ENCODE measurements at regions not wholly inside any gene's neighbourhood (a gene's known extent, or its start where the extent isn't known, plus 50 kb on each side); places are given as distances from the start of the nearest gene placed in this dataset.
"Not testable (repeated sequence)": the region's sequence is repeated elsewhere in the genome, so short reads cannot be mapped to it uniquely, and the experiment has no call there.

DNA sequence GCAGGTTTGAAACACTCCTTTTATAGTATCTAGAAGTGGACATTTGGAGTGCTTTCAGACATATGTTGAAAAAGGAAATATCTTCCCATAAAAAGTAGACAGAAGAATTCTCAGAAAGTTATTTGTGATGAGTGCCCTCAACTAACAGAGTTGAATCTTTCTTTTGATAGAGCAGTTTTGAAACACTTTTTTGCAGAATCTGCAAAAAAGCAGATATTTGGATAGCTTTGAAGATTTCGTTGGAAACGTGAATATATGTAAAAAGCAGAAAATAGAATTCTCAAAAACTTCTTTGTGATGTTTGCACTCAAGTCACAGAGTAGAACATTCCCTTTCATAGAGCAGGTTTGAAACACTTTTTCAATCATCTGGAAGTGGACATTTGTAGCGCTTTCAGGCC is 676.4 kb upstream of the ZNF337 start:
- not testable (repeated sequence) for H3K4me3 ChIP-seq (ENCODE audit: low read depth, low read length)

DNA sequence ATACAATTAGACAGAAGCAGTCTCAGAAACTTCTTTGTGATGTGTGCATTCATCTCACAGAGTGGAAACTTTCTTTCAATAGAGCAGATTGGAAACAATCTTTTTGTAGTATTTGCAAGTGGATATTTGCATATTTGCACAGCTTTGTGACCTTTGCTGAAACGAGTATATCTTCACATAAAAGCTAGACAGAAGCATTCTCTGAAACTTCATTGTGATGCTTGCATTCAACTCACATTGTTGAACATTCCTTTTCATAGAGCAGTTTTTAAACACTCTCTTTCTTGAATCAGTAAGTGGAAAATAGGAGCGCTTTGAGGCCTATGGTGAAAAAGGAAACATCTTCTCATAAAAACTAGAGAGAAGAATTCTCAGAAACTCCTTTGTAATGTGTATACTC is 657.9 kb upstream of the ZNF337 start:
- H3K4me3 ChIP-seq (ENCODE audit: low read depth, low read length) = no peak overlapping the region
- TF ChIP-seq, protein P1, sequence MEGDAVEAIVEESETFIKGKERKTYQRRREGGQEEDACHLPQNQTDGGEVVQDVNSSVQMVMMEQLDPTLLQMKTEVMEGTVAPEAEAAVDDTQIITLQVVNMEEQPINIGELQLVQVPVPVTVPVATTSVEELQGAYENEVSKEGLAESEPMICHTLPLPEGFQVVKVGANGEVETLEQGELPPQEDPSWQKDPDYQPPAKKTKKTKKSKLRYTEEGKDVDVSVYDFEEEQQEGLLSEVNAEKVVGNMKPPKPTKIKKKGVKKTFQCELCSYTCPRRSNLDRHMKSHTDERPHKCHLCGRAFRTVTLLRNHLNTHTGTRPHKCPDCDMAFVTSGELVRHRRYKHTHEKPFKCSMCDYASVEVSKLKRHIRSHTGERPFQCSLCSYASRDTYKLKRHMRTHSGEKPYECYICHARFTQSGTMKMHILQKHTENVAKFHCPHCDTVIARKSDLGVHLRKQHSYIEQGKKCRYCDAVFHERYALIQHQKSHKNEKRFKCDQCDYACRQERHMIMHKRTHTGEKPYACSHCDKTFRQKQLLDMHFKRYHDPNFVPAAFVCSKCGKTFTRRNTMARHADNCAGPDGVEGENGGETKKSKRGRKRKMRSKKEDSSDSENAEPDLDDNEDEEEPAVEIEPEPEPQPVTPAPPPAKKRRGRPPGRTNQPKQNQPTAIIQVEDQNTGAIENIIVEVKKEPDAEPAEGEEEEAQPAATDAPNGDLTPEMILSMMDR (IDR thresholded peaks at IDR 0.05; ENCODE audit: borderline replicate concordance, insufficient read depth, low read depth, low read length) = no peak

DNA sequence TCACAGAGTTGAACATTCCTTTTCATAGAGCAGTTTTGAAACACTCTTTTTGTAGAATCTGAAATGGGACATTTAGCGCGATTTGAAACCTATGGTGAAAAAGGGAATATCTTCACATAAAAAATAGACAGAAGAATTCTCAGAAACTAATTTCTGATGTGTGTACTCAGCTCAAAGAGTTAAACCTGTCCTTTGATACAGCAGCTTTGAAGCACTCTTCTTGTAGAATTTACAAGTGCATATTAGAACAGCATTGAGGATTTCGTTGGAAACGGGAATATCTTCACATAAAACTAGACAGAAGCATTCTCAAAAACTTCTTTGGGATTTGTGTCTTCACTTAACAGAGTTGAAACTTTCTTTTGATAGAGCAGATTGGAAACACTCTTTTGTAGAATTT is 650.7 kb upstream of the ZNF337 start:
- TF ChIP-seq, protein P1 (IDR thresholded peaks at IDR 0.05; ENCODE audit: borderline replicate concordance, insufficient read depth, low read depth, low read length) = no peak

DNA sequence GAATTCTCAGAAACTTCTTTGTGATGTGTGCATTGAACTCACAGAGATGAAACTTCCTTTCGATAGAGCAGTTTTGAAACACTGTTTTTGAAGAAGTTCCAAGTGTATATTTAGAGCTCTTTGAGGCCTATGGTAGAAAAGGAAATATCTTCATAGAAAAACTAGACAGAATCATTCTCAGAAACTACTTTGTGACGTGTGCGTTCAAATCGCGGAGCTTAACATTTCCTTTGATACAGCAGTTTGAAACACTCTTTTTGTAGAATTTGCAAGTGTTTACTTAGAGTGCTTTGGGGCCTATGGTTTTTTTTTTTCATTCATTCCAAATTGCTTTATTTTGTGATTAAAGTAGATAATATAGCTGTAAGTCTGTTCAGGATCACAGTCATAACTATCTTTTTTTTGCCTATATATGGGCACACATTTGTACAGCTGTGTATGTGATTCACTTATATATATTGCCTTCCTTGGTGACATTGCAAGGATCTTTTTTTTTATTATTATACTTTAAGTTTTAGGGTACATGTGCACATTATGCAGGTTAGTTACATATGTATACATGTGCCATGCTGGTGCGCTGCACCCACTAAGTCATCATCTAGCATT is 643.9 kb upstream of the ZNF337 start:
- not testable (repeated sequence) for H3K4me3 ChIP-seq (ENCODE audit: low read depth, low read length)

More for the DNA sequence above, 650.7 kb upstream of the ZNF337 start:
- no peak overlapping the region for H3K4me3 ChIP-seq (ENCODE audit: low read depth, low read length)

DNA sequence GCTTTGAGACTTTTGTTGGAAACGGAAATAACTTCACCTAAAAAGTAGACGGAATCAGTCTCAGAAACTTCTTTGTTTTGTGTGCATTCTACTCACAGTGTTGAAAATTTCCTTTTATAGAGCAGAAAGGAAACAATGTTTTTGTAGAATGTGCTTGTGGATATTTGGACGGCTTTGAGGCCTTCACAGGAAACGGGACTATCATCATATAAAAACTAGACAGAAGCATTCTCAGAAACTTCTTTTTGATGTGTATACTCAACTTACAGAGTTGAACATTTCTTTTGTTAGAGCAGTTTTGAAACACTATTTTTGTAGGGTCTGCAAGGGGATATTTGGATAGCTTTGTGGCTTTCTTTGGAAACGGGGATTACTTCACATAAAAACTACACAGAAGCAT is 627.5 kb upstream of the ZNF337 start:
- no peak overlapping the region for H3K4me3 ChIP-seq (ENCODE audit: low read depth, low read length)
- TF ChIP-seq, protein P1 (IDR thresholded peaks at IDR 0.05; ENCODE audit: borderline replicate concordance, insufficient read depth, low read depth, low read length) = no peak

DNA sequence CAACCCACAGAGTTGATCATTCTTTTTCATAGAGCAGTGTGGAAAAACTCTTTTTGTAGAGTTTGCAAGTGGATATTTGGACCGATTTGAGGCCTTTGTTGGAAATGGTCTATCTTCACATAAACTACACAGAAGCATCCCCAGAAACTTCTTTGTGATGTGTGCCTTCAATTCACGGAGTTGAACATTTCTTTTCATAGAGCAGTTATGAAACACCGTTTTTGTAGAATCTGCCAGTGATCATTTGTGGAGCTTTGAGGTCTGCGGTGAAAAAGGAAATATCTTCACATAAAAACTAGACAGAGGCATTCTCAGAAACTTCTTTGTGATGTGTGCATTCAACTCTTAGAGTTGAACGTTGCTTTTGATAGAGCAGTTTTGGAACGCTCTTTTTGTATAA is 618.4 kb upstream of the ZNF337 start:
- TF ChIP-seq, protein P1 (IDR thresholded peaks at IDR 0.05; ENCODE audit: borderline replicate concordance, insufficient read depth, low read depth, low read length) = no peak
- no peak overlapping the region for H3K4me3 ChIP-seq (ENCODE audit: low read depth, low read length)

DNA sequence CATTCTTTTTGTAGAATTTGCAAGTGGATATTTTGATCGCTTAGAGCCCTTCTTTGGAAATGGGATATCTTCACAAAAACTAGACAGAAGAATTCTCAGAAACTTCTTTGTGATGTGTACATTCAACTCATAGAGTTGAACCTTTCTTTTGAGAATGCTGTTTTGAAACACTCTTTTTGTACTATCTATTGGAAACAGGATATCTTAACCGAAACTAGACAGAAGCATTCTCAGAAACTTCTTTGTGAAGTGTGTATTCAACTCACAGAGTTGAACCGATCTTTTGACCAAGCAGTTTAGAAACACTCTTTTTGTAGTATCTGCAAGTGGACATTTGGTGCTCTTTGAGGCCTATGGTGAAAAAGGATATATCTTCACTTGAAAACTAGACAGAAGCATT is 613.1 kb upstream of the ZNF337 start:
- H3K4me3 ChIP-seq (ENCODE audit: low read depth, low read length) = not testable (repeated sequence)

DNA sequence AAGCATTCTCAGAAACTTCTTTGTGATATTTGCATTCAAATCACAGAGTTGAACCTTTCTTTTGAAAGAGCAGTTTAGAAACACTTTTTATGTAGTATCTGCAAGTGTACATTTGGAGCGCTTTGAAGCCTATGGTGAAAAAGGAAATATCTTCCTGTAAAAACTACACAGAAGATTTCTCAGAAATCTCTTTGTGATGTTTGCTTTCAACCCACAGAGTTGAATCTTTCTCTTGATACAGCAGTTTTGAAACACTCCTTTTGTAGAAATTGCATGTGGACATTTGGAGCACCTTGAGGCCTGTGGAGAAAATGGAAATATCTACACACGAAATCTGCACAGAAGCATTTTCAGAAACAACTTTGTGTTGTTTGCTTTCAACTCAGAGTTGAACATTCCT is 612.3 kb upstream of the ZNF337 start:
- TF ChIP-seq, protein P1 (IDR thresholded peaks at IDR 0.05; ENCODE audit: borderline replicate concordance, insufficient read depth, low read depth, low read length) = no peak
- no peak overlapping the region for H3K4me3 ChIP-seq (ENCODE audit: low read depth, low read length)

DNA sequence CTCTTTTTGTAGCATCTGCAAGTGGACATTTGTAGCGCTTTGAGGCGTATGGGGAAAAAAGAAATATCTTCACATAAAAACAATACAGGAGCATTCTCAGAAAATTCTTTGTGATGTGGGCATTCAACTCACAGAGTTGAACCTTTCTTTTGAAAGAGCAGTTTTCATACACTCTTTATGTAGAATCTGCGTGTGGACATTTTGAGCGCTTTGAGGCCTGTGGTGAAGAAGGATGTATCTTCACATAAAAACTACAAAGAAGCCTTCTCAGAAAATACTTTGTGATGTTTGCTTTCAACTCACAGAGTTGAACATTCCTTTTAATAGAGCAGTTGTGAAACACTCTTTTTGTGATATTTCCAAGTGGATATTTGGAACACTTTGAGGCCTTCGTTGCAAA is 598.4 kb upstream of the ZNF337 start:
- no peak overlapping the region for H3K4me3 ChIP-seq (ENCODE audit: low read depth, low read length)
- TF ChIP-seq, protein P1 (IDR thresholded peaks at IDR 0.05; ENCODE audit: borderline replicate concordance, insufficient read depth, low read depth, low read length) = no peak

DNA sequence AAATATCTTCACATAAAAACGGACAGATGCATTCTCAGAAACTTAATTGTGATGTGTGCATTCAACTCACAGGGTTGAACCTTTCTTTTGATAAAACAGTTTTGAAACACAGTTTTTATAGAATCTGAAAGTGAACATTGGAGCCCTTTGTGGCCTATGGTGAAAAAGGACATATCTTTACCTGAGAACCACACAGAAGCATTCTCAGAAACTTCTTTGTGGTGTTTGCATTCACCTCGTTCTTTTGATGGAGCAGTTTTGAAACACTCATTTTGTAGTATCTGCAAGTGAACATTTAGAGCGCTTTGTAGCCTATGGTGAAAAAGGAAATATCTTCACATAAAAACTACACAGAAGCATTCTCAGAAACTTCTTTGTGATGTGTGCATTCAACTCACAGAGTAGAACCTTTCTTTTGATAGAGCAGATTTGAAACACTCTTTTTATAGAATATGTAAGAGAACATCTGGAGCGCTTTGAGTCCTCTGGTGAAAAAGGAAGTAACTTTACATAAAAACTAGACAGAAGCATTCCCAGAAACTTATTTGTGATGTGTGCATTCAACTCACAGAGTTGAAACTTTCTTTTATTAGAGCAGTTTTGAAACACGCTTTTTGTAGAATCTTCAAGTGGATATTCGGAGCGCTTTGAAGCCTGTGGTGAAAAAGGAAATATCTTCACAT is 591.9 kb upstream of the ZNF337 start:
- not testable (repeated sequence) for H3K4me3 ChIP-seq (ENCODE audit: low read depth, low read length)

All from GM12875 (cell line).